Posterior vena cava (tissue), 2 donors: ENCODE measurements at regions not wholly inside any gene's neighbourhood (a gene's known extent, or its start where the extent isn't known, plus 50 kb on each side); places are given as distances from the start of the nearest gene placed in this dataset.
"Not testable (repeated sequence)": the region's sequence is repeated elsewhere in the genome, so short reads cannot be mapped to it uniquely, and the experiment has no call there.

ENCODE experiments used
- DNase-seq: peaks from one replicate; pipeline ENCODE4 v3.0.0-alpha.2; 2020; ENCODE audit warnings: low spot score
- intact Hi-C, 2 donors: fragments of 100-400 bp; cut with DNase I; formaldehyde crosslinking; loops; one replicate each; pipeline versions ENCODE4 v1.14.1 to v1.14.2; 2022 to 2023
- donor health status: DM: yes; HTN: yes; CAD: no.
- donor health status: DM: yes; HTN: yes; CAD: no.

DNA sequence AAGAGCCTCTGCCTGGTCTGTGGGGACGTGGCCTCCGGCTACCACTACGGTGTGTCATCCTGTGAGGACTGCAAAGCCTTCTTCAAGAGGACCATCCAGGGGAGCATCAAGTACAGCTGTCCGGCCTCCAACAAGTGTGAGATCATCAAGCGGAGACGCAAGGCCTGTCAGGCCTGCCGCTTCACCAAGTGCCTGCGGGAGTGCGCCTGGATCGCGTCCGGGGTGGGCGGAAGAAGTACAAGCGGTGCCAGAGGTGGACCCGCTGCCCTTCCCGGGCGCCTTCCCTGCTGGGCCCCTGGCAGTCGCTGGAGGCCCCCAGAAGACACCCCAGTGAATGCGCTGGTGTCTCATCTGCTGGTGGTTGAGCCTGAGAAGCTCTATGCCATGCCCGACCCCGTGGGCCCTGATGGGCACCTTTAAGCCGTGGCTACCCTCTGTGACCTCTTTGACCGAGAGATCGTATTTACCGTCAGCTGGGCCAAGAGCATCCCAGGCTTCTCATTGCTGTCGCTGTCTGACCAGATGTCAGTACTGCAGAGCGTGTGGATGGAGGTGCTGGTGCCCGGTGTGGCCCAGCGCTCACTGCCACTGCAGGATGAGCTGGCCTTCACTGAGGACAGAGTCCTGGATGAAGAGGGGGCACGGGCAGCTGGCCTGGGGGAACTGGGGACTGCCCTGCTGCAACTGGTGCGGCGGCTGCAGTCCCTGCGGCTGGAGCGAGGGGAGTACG lies 84.3 kb downstream of the MRPL57 start:
- intact Hi-C loops, DNase-seq: not testable (repeated sequence)

DNA sequence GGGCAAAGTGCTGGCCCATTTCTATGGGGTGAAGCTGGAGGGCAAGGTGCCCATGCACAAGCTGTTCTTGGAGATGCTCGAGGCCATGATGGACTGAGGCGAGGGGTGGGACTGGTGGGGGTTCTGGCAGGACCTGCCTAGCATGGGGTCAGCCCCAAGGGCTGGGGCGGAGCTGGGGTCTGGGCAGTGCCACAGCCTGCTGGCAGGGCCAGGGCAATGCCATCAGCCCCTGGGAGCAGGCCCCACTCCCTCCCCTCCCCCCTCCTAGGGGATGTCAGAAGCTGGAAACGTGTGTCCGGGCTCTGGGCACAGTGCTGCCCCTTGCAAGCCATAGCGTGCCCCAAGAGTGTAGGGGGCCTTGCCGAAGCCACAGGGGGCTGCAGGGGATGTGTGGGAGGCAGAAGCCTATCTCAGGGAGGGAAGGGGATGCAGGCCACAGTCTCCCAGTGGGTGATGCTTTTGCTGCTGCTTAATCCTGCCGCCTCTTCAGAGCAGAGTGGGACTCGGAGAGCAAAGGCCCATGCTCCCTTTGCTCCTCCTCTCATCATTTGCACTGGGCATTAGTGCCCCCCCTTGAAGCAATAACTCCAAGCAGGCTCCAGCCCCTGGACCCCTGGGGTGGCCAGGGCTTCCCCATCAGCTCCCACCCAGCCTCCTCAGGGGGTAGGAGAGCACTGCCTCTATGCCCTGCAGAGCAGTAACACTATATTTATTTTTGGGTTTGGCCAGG lies 85.2 kb downstream of the MRPL57 start:
- intact Hi-C loops, DNase-seq: not testable (repeated sequence)

DNA sequence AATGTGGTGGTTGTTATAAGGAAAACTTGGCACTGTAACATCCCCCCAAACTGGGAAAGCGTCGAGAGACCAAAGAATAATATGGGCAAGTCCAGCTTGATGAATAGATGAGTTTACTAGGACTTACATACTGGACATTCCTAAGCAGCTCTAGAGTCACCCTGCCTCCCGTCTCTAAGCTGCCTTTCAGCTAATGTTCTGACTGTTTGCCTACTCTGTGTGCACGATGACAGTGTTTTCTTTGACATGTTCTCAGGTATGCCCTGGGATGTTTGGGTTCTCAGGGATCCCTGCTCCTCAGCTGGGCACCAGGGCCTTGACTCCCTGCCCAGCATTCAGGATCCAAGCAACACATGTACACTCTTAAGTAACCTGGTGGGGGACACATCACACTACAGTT lies 87.5 kb downstream of the MRPL57 start:
- intact Hi-C loops: not testable (repeated sequence)

DNA sequence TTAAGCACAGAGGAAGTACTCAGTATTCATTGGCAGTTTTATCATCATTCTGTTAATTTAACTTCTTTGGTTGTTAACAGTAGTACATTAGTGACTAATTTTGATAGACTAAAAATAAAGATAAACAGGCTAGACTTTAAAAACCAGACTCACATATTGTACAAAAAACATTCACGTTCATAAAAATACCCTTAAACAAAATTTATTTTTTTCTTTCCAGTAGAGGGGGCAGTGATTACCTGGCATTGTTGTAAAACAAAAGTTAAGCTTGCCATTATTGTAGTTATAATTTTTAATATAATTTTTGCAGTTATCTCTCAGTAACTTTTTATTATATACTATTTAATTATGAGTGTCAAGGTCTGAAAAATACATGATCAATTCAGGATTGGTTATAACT lies 92.0 kb downstream of the MRPL57 start:
- DNase-seq, intact Hi-C loops: not testable (repeated sequence)

More for the DNA sequence above, 87.5 kb downstream of the MRPL57 start:
- DNase-seq: not testable (repeated sequence)

DNA sequence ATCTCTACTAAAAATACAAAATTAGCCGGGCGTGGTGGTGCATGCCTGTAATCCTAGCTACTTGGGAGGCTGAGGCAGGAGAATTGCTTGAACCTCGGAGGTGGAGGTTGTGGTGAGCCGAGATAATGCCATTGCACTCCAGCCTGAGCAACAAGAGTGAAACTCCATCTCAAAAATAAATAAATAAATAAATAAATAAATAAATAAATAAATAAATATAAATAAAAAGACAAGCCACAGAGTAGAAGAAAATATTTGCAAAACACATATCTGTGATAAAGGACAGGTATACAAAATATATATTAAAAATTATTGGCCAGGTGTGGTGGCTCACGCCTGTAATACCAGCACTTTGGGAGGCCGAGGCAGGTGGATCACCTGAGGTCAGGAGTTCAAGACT lies 96.0 kb downstream of the MRPL57 start:
- intact Hi-C loops, DNase-seq: not testable (repeated sequence)

DNA sequence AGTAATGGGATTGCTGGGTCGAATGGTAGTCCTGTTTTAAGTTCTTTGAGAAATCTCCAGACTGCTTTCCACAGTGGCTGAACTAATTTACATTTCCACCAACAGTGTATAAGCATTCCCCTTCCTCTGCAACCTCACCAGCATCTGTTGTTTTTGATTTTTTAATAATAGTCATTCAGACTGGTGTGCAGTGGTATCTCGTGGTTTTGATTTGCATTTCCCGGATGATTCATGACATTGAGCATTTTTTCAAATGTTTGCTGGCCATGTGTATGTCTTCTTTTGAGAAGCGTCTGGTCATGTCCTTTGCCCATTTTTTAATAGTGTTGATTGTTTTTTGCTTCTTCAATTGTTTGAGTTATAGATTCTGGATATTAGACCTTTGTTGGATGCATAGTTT lies 98.0 kb downstream of the MRPL57 start:
- DNase-seq, intact Hi-C loops: not testable (repeated sequence)

DNA sequence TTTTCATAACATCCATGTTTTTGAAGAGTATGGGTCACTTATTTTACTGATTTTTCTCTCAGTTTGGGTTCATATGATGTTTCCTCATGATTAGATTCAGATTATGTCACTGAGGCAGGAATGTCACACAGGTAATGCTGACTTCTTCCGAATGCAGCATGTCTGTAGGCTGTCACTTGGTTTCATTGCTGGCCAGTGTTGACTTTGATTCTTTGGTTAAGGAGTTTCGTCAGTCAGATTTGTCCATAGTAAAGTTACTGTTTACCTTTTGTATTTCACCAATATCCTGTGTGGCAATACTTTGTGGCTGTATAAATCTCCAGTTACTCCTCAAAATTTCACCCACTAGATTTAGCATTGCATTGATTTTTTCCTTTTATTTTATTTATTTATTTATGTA lies 105.6 kb downstream of the MRPL57 start:
- DNase-seq: no peak
- intact Hi-C loops: no loop called here

DNA sequence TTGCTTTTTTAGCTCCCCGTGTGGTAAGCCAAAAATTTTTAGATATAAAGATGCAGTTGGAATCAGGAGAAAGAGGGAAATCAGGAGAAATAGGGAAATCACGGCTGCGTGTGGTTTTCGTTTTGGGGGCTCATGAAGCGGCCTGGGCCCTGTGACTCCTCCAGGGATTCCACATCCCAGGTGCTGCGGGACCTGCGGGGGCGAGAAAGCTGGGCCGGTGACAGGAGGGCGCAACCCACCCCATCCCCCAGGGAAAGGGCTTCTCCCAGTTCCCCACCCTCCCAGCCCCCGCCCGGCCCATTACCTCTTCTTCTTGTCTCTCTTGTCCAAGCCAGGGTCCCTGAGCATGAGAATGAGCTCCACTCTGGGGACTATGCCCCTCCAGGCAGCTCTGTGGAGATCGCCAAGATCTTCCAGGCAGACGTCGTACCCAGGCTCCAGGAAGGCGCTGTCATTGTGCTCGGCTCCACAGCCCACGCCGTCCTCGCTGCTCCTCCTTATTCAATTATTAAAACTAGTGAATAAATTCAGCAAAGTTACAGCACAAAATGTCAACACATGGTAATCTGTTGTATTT lies 111.0 kb downstream of the MRPL57 start:
- intact Hi-C loops: no loop called here
- DNase-seq: no peak

DNA sequence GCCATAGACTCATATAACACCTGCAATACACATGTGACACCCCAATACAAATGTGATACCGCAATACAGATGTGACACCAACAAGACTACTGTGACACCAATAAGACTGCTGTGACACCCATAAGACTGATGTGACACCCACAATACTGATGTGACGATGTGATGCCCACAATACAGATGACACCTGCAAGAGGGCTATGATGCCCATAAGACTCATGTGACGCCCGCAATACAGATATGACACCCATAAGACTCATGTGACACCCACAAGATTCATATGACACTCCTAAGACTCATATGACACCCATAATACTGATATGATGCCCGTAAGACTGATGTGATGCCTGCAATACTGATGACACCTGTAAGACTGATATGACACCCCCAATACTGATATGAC lies 113.0 kb downstream of the MRPL57 start:
- intact Hi-C loops: no loop called here
- DNase-seq: no peak

DNA sequence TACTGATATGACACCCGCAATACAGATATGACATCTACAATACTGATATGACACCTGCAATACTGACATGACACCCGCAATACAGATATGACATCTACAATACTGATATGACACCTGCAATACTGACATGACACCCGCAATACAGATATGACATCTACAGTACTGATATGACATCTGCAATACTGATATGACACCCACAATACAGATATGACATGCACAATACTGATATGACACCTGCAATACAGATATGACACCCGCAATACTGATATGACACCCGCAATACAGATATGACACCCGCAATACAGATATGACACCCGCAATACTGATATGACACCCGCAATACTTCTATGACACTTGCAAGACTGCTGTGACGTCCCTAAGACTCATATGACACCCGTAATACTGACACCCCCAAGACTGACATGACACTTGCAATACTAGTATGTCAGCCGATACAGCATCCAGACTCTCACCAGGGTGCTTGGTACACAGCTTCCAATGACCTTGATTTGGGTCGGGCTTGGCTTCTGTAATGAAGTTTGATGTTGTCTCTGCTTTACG lies 114.1 kb downstream of the MRPL57 start:
- intact Hi-C loops: loop anchor here in 1 of 2 donors (10.0 kb wide), 1 partner anchor 346 kb away; no protein-coding TSS in a partner anchor
- DNase-seq: not testable (repeated sequence)

DNA sequence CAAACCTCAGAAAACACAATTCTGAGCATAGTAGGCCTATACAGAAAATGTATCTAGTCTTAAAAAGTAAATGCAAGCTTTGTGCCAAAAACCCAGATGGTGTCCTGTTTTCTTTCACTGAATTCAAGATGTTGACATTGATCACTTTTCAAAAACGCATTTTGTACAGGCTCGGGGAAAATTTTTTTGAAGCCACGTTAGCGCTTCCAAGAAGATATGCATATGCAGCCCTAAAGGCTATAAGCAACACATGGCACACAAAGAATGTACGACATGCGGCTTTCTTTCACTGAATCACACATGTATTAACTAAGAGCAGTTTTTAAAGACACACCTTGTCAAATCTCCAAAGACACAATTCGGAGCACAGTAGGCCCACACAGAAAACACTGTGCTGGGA lies 115.4 kb downstream of the MRPL57 start:
- no peak for DNase-seq
- intact Hi-C loops: loop anchor here in 1 of 2 donors (10.0 kb wide), 1 partner anchor 347 kb away; no protein-coding TSS in a partner anchor

DNA sequence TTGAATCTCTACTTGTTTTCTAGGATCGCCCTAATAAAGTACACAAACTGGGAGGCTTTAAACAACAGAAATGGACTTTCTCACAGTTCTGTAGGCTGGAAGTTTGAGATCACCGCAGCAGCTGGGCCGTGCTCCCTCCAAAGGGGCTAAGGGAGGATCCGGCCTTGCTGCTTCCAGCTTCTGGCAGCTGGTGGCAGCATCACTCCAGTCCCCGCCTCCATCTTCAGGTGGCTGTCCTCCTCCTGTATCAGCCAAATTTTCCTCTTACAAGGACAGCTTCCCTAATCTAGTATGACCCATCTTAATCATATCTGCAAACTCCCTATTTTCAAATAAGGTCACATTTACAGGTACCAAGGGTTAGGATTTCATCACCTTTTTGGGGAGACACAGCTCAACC lies 120.5 kb downstream of the MRPL57 start:
- intact Hi-C loops: loop anchor here in 1 of 2 donors (5.0 to 10.0 kb wide), 2 partner anchors 352 to 375 kb away; no protein-coding TSS in a partner anchor

DNA sequence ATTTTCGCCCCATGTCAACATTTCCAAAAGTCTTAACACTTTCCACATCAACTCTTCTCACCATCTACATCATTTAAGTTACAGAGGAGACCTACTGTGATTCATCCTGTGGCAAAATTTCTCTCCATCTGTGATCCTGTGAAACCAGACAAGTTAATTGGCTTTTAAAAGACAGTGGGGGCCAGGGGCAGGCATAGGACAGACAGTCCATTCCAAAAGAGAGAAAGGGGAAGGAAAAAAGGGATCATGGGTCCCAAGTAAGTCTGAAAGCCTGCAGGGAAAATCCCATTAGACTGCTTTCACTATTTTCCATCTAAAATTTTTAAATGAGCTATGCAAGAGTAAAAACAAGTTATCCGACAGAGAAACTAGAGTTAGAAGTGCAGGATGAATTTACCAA lies 121.0 kb downstream of the MRPL57 start:
- no peak for DNase-seq
- intact Hi-C loops: loop anchor here in 1 of 2 donors (5.0 to 10.0 kb wide), 2 partner anchors 353 to 375 kb away; no protein-coding TSS in a partner anchor

More for the DNA sequence above, 120.5 kb downstream of the MRPL57 start:
- DNase-seq: peak; percentile 78

DNA sequence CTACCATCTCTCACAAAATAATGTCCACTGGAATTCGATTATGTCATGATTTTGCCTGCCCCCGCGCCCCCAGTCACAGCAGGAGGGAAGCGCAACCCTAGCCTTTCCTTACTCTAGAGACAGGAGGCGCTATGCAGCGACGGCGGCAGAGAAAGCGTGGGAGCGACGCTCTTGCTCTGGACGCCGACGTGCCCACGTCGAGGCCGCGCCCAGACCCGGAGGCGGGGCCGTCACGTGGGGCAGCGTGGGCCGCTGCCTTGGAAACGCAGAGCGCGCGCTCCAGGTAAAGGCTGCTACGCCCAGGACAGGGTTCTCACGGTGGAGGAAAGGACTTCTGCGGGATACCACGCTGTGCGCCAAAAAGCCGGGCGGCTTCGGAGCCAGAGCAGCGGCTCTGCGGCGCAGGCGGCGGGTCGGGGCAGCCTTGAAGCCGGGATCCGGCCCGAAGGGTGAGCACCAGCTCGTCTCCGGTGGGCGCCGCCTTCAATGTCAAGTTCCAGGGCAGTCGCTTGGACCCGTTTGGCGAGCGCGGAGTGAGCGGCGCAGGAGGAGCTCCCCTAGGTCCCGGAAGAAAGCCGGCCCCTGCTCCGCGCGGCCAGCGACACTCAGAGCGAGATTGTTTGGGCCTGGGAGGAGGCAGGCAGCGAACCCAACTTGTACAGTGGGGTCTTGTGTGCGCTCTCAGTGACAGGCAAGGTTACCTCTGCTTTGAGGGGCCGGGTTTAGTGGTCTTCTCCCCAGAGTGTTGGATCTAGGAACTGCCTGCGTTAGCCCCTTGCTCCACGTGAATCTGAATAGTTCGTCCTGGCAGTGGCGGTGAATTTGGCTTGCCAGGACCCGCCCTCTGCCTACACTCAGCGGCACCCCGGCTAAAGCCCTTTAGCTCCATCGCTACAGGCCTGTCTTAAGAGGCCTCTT lies 121.7 kb downstream of the MRPL57 start:
- peak; percentile 94 for DNase-seq

DNA sequence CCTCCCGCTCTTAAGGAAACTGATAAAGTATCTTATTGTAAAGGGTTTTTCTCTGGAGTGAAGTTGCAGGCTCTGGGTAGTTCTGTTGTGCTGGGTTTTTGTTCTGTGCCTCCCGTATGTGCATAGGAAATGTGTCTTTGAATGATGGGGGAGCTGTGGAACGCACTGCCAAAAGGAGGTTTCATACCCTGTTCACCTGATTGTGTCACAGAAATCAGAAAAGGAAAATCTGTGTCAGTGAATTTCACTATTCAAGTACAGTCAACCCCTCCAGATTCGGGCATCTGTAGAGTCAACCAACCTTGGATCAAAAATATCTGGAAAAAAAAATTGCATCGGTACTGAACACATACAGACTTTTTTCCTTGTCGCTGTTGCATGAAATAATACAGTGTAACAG lies 127.8 kb downstream of the MRPL57 start:
- intact Hi-C loops: no loop called here
- no peak for DNase-seq

More for the DNA sequence above, 121.7 kb downstream of the MRPL57 start:
- intact Hi-C loops: loop anchor here in 1 of 2 donors (5.0 to 10.0 kb wide), 2 partner anchors 353 to 376 kb away; no protein-coding TSS in a partner anchor

DNA sequence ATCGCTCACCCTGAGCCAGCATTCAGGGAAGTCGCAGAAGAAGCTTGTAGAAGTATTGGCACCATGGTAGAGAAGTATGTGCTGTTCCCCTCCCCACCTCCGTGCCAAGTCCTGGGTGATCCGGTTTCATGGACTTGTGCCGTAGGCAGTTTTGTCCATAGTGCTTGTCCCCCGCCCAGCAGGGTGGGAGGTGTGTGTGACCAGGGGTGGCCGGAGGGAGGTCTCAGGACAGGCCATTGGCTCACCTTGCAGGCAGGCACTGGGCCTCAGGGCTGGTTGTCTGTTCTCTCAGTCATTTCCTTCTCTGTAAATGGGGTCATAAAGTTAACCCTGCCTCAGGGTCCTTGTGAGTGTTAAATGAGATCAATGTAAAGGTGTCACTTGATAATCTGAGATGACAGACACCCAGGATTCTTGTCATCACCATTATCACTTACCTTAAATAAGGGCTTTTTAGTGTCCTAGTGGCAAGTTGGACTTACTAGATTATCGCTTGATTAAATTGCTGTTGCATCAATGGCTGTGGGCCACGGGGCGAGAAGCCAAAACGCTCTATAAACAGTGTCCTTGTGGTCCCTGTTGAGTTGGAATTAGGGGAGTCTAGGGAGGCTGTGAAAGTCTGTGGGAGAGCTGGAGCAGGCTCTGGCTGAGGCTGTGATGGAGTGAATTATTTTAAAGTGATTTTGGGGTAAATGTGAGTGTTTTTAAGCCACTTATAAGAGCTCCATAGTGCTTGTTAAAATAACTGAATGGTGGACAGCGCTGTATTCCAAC lies 130.0 kb downstream of the MRPL57 start:
- DNase-seq, intact Hi-C loops: not testable (repeated sequence)

DNA sequence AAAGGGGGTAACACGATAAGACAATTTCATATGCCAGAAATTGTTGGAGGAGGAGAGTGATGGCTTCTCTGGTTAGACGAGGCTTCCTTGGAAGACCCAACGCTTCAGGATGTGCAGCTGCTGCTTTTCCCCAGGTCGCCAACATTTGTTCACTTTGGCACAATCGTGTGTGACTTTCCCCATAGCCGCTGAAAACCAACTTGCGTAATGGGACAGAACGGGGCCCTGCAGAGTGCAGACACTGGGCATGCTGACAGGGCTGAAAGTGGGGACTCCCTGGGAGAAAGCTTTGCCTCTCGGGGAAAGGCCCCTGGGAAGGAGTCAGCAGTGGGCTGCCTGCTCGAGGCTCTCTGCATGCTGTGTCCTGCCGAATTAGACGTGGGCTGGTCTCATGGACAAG lies 130.7 kb downstream of the MRPL57 start:
- intact Hi-C loops, DNase-seq: not testable (repeated sequence)

DNA sequence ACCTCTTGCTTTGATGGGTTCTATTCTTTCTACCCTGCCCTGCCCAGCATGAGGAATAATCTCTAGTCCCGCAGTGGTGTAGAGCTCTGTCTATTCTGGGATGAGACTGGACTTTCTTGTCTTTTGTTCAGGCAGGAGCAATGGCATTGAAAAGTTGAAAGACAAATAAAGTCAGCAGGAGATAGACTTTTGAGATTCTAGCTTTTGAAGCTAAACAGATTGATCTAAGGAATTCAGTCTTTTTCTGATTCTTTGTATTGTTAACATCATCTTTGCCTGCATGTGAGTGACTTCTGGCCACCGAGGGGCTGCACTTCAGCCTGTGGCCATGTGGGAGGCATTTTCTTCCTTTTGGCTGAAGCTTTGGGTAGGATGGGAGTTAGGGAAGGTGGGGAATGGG lies 132.4 kb downstream of the MRPL57 start:
- intact Hi-C loops: no loop called here
- DNase-seq: no peak
